HG03521 (cell line): ENCODE measurements at regions not wholly inside any gene's neighbourhood (a gene's known extent, or its start where the extent isn't known, plus 50 kb on each side); places are given as distances from the start of the nearest gene placed in this dataset.

Source experiments
- ATAC-seq: cut with Tn5 transposase; IDR thresholded peaks from one replicate; pipeline ENCODE4 v1.9.1; 2021; ENCODE audit warnings: mild to moderate bottlenecking, moderate library complexity; ENCODE audit not compliant: unreplicated experiment

DNA sequence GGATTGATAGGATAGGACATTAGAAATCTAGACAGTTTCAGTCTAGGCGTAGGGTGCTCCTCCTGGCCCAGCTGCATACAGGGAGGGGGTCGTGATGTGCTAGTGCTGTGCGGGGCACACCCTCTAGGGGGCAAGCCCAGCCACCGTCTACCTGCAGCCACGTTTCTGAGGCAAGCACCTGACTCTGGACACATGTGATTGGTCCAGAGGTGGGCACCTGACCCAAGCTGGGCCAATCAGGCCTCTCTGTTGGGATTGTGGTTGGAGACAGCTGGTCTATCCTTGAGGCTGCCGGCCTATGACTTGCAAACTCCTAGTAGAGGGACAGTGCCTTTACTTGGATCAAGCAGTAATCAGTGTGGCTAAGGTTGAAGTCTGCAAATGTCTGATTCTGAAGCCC is 317.1 kb downstream of the BMP7 start:
- ATAC-seq, result no peak

DNA sequence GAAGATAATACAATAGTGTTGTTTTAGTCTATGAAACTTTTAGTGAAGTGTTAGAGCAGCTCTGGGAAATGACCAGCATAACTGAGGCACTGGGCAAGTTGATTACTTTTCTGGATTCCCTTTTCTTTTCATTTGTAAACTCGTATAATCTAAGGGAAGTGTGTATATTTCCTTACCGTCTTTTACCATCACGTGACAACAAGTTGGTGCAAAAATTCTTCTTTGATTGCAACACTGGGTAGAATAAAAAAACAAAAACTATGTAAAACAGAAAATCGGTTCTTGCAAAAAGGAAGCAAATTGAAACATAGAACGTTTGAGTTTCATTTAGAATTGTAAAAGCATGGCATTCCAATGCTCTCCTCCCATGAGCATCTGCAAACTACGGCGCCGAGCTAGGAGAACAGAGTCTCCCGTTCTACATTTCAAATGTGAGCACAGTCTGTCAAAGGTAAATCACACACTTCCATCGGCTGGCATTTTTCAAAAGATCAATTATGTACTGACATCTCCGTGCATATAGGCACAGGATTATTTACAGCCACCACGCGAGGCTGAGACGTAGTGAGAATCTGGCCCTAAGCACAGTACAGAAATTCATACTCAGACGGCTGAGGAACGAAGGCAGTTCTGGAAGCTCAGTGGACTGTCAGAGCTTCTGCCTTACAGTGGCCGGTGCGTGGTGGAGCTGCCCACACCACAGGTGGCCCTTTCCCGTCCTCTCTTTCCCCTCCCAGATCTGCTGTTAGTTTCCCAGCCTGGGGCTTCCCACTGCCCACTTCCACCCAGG is 314.0 kb downstream of the BMP7 start:
- no peak for ATAC-seq

DNA sequence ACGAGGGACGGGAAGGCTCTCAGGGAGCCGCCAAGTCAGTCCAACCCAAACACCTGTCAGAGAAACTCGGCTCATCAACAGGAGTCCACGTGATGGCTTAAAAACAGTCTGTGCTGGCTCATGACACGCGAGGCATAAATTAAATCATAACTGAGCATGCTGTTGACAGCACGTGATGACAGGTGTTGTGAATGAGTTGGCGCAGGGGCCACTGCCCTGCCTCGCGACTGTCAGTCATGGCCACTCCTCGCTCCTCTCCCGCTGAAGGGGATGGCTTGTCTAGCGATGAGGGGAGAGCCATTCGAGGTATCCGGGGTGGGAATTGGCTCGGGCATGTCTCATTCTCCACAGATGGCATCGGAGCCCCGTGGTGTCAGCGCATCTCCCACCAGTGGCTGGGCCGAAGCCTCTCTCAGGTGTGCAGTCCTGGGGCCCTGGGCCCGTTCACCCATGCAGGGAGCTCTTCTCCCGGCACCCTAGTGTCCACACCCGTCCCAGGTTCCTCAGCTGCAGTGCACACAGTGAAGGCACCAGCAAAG is 313.3 kb downstream of the BMP7 start:
- no peak for ATAC-seq

DNA sequence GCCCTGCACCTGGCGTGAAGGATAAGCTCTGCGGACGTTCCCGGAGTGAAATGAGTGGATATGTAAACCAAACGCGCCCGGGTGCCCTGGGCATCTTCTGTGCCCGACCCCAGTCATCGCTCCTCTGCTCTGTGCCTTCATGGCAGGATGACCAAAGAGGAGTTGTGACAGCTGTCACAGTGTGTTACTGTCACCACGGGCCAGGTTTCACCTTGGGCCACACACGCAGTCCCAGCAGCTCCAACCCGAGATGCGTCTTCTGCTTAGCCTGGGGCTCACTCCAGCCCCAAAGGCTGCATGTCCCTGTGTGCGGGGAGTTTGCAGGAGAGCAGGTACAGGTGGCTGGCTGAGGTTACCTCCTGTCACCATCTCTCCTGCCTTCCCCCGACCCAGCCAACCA is 311.6 kb downstream of the BMP7 start:
- no peak for ATAC-seq

DNA sequence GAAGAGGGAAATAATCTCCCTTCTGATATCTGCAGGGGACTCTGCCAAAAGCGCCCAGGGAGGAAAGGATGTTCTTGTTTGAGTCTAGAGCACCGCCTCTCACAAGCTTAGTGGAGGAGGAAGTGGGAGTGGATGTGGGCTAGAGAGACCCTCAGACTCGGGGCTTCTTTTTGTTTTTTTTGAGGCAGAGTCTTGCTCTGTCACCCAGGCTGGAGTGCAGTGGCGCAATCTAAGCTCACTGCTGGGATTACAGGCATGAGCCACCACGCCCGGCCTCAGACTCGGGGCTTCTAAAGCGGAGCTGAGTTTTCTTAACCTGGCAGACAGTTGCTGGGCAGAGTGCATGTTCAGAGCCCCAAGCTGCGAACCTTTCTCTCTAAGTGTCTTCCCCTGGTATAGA is 310.8 kb downstream of the BMP7 start:
- no peak for ATAC-seq

DNA sequence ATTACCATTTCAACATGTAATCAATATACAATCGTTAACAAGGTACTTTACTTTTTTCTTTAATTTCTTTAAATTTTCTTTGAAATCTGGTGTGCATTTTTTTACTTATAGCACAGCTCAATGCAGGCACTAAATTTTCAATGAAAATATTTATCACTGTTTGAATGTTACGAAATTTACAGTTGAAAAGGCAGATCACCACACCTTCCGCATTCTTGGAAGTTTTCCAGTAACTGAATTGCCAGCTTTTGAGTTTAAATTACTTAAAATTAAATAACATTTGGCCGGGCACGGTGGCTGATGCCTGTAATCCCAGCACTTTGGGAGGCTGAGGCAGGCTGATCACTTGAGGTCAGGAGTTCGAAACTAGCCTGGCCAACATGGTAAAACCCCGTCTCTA is 309.9 kb downstream of the BMP7 start:
- no peak for ATAC-seq

DNA sequence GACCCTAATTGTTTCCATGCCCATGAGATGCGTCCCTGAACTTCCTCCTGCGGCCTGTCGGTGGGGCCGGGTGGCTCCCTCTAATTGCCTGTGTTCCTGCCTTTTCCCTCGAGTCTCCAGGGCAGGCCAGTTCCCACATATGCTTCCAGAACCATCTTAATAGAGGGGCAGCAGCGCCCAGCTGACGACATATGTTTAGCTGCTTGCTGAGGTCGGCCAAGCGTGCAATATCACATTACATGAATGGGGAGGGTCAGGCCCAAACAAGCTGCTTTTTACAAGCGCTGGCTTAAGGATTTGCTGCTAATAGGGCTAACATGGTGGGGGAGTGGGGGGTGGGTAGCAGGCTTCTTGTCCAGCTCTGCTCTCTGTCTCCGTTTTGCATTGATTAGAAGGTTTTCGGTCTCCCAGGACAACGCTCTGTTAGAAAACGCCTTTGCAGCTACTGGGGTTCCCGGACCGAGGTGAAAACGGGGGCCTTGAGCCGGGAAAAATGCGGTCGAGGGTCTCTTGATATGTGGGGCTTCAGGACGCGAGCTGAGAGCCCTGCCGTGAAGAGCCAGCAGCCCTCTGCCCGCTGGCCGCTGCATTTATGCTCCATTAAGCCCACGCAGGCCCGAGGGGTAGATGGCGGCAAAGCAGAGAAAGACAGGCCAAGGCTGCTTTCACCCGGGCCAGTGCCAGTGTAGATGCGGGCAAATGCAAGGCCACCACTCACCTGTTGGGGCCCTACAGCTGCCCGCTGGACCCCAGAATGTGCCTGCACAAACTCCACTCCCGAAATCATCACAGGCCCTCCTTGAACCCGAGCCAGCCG is 308.5 kb downstream of the BMP7 start:
- no peak for ATAC-seq

DNA sequence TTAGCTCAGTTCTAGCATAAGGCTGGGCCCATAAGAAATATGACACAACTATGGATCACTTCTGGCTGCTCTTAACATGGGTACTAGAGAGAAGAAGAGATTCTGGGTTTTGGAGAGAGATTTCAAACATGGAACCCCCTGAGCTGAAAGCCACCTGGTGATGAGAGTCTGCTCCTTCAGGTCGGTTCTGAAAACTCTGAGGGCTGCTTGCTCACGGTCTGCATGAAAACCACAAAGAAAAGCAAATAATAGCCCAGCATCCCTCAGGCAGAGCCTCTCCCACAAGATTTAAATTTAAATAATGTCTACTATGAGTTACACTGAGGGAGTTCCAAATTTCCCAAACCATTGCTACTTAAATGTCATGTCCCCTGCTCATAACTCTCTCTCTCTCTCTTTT is 301.5 kb downstream of the BMP7 start:
- no peak for ATAC-seq

DNA sequence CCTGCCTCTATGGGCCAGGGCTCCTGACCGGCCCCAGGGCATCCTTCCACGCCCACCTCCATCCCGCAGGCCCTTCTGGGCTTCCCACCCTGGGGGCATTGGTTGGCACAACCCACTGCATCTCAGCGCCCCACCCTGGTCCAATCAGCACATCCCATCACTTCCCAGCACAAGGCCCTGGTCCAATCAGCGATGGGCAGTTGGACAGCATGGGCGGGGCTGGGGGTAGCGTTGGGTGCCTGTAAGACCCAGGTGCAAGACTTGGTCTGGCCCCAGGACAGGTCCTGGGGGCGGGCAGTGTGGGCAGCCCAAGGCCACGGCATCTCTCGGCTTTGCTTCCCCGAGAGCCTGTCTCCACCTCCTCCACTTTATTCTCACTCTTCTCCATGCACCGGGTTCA is 298.5 kb downstream of the BMP7 start:
- no peak for ATAC-seq

DNA sequence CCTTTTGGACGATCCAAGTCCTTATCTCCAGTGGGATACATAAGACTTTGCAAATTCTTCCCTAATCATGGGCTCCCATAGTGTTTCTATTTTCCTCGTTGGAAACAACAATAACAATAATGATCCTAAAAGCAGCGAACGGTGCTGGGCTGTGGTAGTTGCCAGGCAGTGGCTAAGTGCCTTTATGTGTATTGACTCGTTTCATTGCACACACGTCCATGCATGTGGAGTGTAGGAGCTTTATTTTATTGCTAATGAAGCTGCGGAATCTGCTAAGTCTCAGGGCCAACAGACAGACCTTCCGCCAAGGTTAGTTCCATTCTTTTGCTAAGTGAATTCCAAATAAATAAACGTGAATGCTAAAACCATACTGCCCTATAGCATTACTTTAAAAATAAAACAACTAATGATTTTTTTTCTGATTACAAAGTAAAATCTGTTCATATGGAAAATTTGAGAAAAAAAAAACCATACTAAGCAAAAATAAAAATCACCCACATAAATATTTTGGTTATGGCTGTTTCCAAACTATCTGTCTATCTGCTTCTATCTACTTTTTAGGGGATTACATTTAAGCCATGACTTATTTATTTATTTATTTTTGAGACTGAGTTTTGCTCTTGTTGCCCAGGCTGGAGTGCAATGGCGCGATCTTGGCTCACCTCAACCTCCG is 297.9 kb downstream of the BMP7 start:
- ATAC-seq, result no peak

DNA sequence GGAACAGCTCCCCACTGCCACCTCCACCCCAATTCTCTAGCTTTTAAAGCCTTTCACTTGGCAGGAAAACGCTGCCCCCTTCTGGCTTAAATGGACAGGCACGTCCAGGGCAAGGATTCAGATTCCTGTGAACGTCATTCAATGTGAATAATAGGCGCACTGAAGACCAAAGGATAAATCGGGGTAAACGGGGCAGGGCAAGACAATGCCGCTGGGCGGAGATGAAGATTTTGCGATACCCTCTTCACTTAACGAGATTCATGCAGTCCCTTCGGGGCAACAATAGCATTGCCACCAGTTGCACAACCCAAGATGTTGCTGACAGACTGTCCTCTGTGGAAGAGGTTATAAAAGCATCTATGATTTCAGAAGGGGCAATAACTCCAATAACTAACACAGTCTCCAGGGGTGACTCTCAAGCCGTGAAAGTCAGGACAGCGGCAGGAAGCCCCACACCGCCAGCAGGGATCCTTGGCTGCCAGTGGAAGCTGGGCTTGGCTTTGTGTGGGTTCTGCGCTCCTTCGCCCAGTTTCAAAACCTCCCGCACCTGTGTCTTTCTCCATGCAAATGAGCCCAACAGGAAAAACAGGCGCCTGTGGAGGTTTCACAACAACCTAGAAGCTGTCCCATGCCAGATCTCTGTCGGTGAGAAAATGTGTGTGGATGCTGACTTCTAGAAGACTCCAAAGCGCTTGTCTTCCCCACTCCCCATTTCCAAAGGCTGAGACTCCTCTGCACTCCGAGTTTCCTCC is 291.8 kb downstream of the BMP7 start:
- no peak for ATAC-seq

DNA sequence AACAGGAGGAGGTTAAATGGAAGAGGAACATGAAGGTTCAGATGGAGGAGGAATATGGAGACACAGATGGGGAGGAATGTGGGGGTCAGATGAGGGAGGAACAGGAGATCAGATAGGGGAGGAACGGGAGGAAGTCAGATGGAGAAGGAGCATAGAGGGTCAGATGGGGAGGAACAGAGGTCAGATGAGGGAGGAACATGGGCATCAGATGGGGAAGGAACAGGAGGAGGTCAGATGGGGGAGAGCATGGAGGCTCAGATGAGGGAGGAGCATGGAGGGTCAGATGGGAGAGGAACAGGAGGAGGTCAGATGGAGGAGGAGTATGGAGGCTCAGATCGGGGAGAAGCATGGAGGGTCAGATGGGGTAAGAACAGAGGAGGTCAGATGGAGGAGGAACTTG is 290.6 kb downstream of the BMP7 start:
- ATAC-seq, result no peak

DNA sequence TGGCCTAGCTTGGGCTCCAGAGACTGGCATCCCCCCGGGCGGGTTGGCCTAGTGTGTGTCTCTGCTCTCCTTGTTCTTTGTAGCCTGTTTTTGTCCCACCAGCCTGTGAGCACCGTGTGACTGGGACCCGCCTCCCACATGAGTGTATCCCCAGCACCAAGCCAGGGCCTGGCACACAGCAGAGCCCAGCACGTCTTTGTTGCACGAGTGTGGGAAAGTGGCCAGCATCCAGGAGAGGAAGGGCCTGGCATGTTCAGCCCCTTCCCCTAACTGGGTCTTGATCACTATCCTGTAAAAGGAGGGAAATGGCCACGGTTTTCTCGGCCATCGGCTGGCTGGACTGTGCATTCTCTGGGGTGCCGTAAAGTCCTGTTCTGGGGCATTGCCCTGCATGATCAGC is 290.1 kb downstream of the BMP7 start:
- no peak for ATAC-seq

DNA sequence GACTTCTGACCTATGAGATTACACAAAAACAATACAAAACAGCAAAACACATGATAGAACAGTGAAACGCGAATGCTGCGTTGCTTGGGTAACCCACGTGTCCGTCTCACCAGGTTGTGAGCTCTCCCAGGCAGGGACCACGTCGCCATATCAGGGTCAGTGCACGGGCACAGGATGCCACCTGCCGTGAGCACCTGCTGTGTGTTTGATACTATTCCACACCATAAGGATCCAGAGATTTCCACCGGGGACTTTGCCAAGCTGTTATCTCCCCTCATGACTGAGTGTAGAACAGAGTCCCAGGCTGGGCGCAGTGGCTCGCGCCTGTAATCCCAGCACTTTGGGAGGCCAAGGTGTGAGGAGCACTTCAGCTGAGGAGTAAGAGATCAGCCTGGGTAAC is 288.0 kb downstream of the BMP7 start:
- ATAC-seq, result no peak

DNA sequence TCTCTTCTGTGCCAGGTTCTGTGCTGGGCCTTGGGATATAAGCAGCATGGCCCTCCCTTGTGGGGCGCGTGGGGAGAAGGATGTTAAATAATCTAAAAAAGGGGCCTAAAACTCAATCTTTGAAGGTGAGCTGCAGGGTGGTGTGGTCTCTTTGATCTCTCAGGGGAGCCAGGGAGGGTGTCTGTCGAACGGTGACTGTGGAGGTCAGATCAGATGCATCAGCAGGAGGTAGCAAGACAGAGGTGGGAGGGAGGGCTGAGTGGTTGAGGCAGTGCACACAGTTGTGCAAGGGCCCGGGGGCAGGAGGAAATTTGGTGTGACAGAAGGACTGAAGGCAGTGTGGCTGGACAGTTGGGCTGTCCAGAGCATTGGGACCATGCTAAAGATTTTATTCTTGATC is 287.3 kb downstream of the BMP7 start:
- no peak for ATAC-seq

DNA sequence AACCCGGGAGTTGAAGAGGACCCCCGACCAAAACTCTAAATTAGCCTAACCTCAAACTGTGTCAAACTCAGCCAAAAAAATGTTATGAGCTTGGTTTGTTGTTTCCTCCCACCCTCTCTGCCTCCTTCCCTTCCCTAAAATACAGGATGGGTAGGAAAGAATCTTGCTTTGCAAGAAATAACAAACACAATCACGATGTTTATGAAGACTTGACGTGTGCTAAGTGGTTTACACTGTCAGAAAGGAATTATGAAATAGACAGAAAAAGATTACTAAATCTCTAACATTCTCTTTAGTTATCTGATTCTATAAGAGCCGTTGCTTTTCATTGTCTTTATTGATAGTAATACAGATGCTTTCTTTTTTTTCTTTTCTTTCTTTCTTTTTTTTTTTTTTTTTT is 285.1 kb downstream of the BMP7 start:
- no peak for ATAC-seq

DNA sequence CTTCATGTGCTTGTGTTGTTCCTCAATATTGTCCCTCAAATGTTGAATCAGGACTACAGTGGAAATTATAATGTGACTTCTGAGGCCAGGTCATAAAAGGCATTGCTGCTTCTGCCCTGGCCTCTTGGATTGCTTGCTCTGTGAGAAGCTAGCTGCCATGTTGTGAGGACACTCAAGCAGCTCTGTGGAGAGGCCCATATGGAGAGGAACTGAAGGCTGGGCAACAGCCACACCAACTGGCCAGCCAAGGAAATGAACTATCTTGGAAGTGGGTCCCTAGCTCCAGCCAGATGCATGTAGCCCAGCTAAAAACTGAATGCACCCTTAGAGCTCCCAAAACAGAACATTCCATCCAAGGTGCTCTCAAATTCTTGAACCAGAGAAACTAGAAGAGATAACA is 282.6 kb downstream of the BMP7 start:
- ATAC-seq, result no peak

DNA sequence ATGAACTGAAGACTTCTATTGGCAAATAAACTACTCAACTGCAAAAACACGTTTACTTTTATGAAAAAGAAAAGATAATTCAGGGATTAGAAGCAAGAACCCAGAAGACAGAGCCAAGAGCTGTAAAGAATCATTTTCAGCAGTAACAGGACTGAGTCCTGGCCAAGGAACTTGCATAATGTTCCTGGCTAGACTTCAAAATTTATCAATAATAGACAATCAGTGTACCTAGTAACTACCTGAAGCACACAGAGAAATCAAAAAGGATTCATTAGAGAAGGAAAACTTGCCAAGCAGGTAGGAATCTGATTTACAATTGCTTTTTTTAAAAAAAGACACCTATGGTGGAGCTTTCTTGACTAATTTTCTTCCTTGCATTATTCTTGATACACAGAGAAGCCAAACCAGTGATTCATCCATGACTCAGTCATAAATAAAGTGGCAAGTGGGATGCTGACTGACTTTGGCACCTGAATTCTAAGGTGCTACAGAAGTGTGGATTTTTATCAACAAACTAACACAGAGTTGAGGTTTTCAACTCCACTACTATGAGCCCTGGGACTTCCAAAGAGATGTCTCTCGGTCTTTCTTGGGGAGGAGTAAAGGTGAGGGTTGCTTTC is 281.3 kb downstream of the BMP7 start:
- no peak for ATAC-seq

DNA sequence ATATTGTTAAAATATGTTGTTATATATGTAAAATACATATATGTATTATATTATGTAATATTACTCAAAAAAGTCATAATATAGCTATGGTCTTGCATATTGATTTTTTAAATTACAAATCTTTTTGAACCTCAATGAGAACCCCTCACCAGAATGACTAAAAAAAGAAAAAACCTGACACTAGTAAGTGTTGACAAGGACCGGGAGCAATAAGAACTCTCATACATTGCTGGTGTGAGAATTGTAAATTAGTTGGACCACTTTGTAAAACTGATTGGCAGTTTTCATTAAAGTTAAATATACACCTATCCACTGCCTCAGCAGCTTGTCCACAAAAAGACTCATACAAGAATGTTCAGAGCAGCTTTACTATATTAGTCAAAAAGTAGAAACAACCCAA is 280.0 kb downstream of the BMP7 start:
- no peak for ATAC-seq

DNA sequence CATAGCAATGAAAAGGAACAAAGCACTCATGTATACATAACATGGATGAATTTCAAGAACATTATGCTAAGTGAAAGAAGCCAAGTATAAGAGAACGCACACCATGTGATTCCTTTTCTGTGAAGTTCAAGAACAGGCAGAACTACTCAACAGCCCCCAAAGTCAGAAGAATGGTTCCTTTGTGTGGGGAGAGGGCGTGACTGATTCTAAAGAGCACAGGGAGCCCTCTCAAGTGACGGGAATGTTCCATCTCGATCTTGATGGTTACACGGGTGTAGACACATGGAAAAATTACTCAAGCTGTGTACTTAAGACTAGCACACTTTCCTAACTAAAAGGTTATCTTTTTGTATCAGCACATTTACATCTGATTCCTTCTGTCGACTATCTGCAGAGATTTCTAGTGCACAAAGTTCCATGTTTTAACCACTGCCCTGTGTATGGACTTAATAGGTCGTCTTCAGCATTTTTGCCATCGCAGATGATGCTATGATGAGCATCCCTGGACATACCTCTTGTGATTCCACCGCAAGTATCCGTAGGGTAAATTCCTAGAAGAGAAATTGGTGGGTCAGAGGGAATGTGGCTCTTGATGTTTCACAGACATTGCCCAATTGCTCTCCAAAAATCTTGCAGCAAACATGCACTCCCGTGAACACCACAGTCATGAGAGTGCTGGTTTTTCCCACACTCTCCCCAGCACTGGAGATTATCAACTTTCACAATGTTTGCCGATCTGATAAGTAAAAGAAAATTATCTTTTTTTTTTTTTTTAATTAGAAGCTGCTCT is 279.3 kb downstream of the BMP7 start:
- ATAC-seq, result no peak
